B cell (primary cell): ENCODE measurements at regions not wholly inside any gene's neighbourhood (a gene's known extent, or its start where the extent isn't known, plus 50 kb on each side); places are given as distances from the start of the nearest gene placed in this dataset.

ENCODE experiments used
- ATAC-seq: fragments of 200-7000 bp; cut with Tn5 transposase; one replicate; pipeline ENCODE4 v1.10.0; 2021; ENCODE audit warnings: low read depth, mild to moderate bottlenecking, moderate number of reproducible peaks, moderate library complexity
- CTCF ChIA-PET: fragments of 350-600 bp; sonication (Branson Sonifier 250); formaldehyde crosslinking; loops from one replicate; lab custom pipeline; 2021; ENCODE audit warnings: antibody characterized with exemption, inconsistent platforms; lab: Charles Lee
- POLR2A ChIA-PET: fragments of 350-600 bp; sonication (Branson Sonifier 250); formaldehyde crosslinking; loops from one replicate; lab custom pipeline; 2021; ENCODE audit warnings: antibody characterized with exemption; lab: Charles Lee
- DNase-seq: peaks from one replicate; pipeline ENCODE4 v3.0.0; 2013
- H2AFZ ChIP-seq: 2 replicates; pipeline ENCODE4 v1.6.1; 2012; ENCODE audit warnings: mild to moderate bottlenecking, low read depth, low read length; ENCODE audit not compliant: insufficient read depth, poor library complexity, severe bottlenecking
- H3K27ac ChIP-seq, 2 donors: 1 replicate in 1 of 2; 2 replicates in 1 of 2; pipeline ENCODE4 v1.5.1; 2012 to 2013; ENCODE audit warnings: low read length in 2 of 2, mild to moderate bottlenecking in 2 of 2, moderate library complexity in 1 of 2
- H3K27me3 ChIP-seq, 4 experiments: fragments of 200-600 bp in 1 of 4; sonication (generic) in 1 of 4; replicated peaks in 1 of 4; 1 replicate in 2 of 4; 2 replicates in 2 of 4; pipeline versions ENCODE4 v1.6.1 to v1.7.0; 2013 to 2016; ENCODE audit warnings: low read length in 3 of 4, mild to moderate bottlenecking in 2 of 4, mixed read lengths in 1 of 4, moderate library complexity in 1 of 4; ENCODE audit not compliant: insufficient read depth in 4 of 4, control insufficient read depth in 3 of 4; ENCODE audit errors: control extremely low read depth in 1 of 4
- H3K36me3 ChIP-seq, 2 experiments: replicated peaks in 1 of 2; 1 replicate in 1 of 2; 2 replicates in 1 of 2; pipeline versions ENCODE4 v1.6.1 to v1.7.1; 2013; ENCODE audit warnings: low read length in 1 of 2; ENCODE audit not compliant: insufficient read depth in 2 of 2, control insufficient read depth in 1 of 2; ENCODE audit errors: control extremely low read depth in 1 of 2, extremely low read depth in 1 of 2
- H3K4me1 ChIP-seq, 2 donors: fragments of 200-600 bp in 1 of 2; sonication (generic) in 1 of 2; 1 replicate in 1 of 2; 2 replicates in 1 of 2; pipeline versions ENCODE4 v1.5.1 to v1.6.1; 2013 to 2017; ENCODE audit warnings: low read length in 2 of 2; ENCODE audit not compliant: control insufficient read depth in 2 of 2, insufficient read depth in 2 of 2
- H3K4me2 ChIP-seq: replicated peaks from 2 replicates; pipeline ENCODE3; 2012; ENCODE audit warnings: mild to moderate bottlenecking, low read depth, low read length; ENCODE audit not compliant: poor library complexity, severe bottlenecking
- H3K4me3 ChIP-seq, 5 experiments: fragments of 200-600 bp in 1 of 5; sonication (generic) in 1 of 5; 1 replicate in 3 of 5; 2 replicates in 2 of 5; pipeline versions ENCODE4 v1.5.1 to v1.7.0; 2011 to 2016; ENCODE audit warnings: low read length in 4 of 5, mild to moderate bottlenecking in 4 of 5, low read depth in 2 of 5, control low read depth in 1 of 5, moderate library complexity in 1 of 5; ENCODE audit not compliant: insufficient read depth in 1 of 5; ENCODE audit errors: control extremely low read depth in 1 of 5, extremely low read depth in 1 of 5
- H3K79me2 ChIP-seq: fragments of 200-600 bp; sonication (generic); one replicate; pipeline ENCODE4 v1.6.0; 2016; ENCODE audit warnings: low read length; ENCODE audit not compliant: control insufficient read depth, insufficient read depth
- H3K9ac ChIP-seq: fragments of 200-600 bp; sonication (generic); 2 replicates; pipeline ENCODE4 v1.6.1; 2017; ENCODE audit warnings: mild to moderate bottlenecking, low read length, moderate library complexity
- H3K9me3 ChIP-seq, 3 donors: one replicate each; pipeline versions ENCODE4 v1.6.1 to v1.7.1; 2013; ENCODE audit warnings: low read length in 2 of 3; ENCODE audit not compliant: control insufficient read depth in 2 of 3, insufficient read depth in 1 of 3; ENCODE audit errors: control extremely low read depth in 1 of 3
- H4K20me1 ChIP-seq: 2 replicates; pipeline ENCODE4 v1.6.0; 2012; ENCODE audit warnings: mild to moderate bottlenecking, low read length; ENCODE audit not compliant: insufficient read depth, control insufficient read depth, poor library complexity, severe bottlenecking
- H3K27ac Mint-ChIP-seq: one replicate; pipeline ENCODE4 v1.8.0; 2021; ENCODE audit warnings: mixed read lengths
- H3K27me3 Mint-ChIP-seq: one replicate; pipeline ENCODE4 v1.8.0; 2021; ENCODE audit warnings: mixed read lengths
- H3K4me1 Mint-ChIP-seq: one replicate; pipeline ENCODE4 v1.8.0; 2021; ENCODE audit warnings: mixed read lengths
- H3K4me3 Mint-ChIP-seq: one replicate; pipeline ENCODE4 v1.8.0; 2021; ENCODE audit warnings: mixed read lengths
- H3K9me3 Mint-ChIP-seq: one replicate; pipeline ENCODE4 v1.8.0; 2022; ENCODE audit warnings: mixed read lengths; ENCODE audit not compliant: insufficient read depth
- CTCF ChIP-seq: fragments of 200-600 bp; IDR thresholded peaks from one replicate; pipeline ENCODE4 v1.8.0; 2022; ENCODE audit warnings: antibody characterized with exemption, mild to moderate bottlenecking
- EZH2 ChIP-seq: IDR thresholded peaks from 2 replicates; pipeline ENCODE4 v1.6.1; 2012; ENCODE audit warnings: borderline replicate concordance, low read depth, mild to moderate bottlenecking, moderate library complexity, low read length; ENCODE audit not compliant: insufficient read depth, poor library complexity, severe bottlenecking
- WGBS: methylation state at CpG from one replicate; pipeline ENCODE4 v1.1.5; 2013; ENCODE audit warnings: missing lambda C conversion rate; ENCODE audit not compliant: insufficient coverage; 5-methylcytosine and 5-hydroxymethylcytosine counted together
- intact Hi-C: fragments of 100-400 bp; cut with micrococcal nuclease; formaldehyde crosslinking; loops from one replicate; pipeline ENCODE4 v1.10.0; 2022

GRCh38 chr3:24965706-24966385, 462.2 kb upstream of the RARB start:
- H3K79me2 ChIP-seq = no peaks in the 10 kb centered on the region
- no peaks in the 10 kb centered on the region for H4K20me1 ChIP-seq
- intact Hi-C loops = no loop called here
- no peaks in the 10 kb centered on the region for H3K36me3 ChIP-seq
- H3K4me1 Mint-ChIP-seq = no peaks in the 10 kb centered on the region
- no peaks in the 10 kb centered on the region for H3K9me3 ChIP-seq
- H3K27me3 Mint-ChIP-seq = no peaks in the 10 kb centered on the region
- H3K4me1 ChIP-seq = no peaks in the 10 kb centered on the region
- no peak overlapping the region for H3K27ac ChIP-seq
- H2AFZ ChIP-seq = no peak overlapping the region
- H3K27me3 ChIP-seq = no peaks in the 10 kb centered on the region
- H3K9ac ChIP-seq = no peak overlapping the region
- CTCF ChIA-PET = no interaction called here
- DNase-seq (no peak), ATAC-seq (no peak)
- no peak overlapping the region for H3K4me3 Mint-ChIP-seq
- WGBS = no CpG with 5 or more reads among the region's 2 CpGs
- H3K27ac Mint-ChIP-seq = no peak overlapping the region
- TF ChIP-seq EZH2 (no peak), CTCF (no peak)
- H3K4me2 ChIP-seq = no peak overlapping the region
- H3K4me3 ChIP-seq = no peak overlapping the region
- POLR2A ChIA-PET = no interaction called here
- H3K9me3 Mint-ChIP-seq = no peaks in the 10 kb centered on the region

GRCh38 chr3:24968036-24968435, 460.0 kb upstream of the RARB start:
- intact Hi-C loops = no loop called here
- CTCF ChIA-PET = no interaction called here
- no peak for ATAC-seq

More at GRCh38 chr3:24968036-24968435, 460.0 kb upstream of the RARB start:
- H3K9ac ChIP-seq = no peak overlapping the region
- no peaks in the 10 kb centered on the region for H3K27me3 Mint-ChIP-seq
- no peak overlapping the region for H3K4me2 ChIP-seq
- H3K4me1 Mint-ChIP-seq = no peaks in the 10 kb centered on the region
- no peaks in the 10 kb centered on the region for H3K79me2 ChIP-seq
- no peaks in the 10 kb centered on the region for H3K27me3 ChIP-seq
- no CpG with 5 or more reads among the region's 1 CpG for WGBS
- no peak for DNase-seq
- TF ChIP-seq CTCF (no peak), EZH2 (no peak)
- no peak overlapping the region for H3K4me3 ChIP-seq
- no peak overlapping the region for H3K4me3 Mint-ChIP-seq
- H3K36me3 ChIP-seq = no peaks in the 10 kb centered on the region
- no peaks in the 10 kb centered on the region for H3K4me1 ChIP-seq
- H4K20me1 ChIP-seq = no peaks in the 10 kb centered on the region
- no peaks in the 10 kb centered on the region for H3K9me3 Mint-ChIP-seq
- no peak overlapping the region for H3K27ac ChIP-seq
- H3K9me3 ChIP-seq = no peaks in the 10 kb centered on the region
- H3K27ac Mint-ChIP-seq = no peak overlapping the region
- no peak overlapping the region for H2AFZ ChIP-seq
- POLR2A ChIA-PET = no interaction called here
